ENCODE measurements at regions not wholly inside any gene's neighbourhood (a gene's known extent, or its start where the extent isn't known, plus 50 kb on each side); places are given as distances from the start of the nearest gene placed in this dataset.

DNA sequence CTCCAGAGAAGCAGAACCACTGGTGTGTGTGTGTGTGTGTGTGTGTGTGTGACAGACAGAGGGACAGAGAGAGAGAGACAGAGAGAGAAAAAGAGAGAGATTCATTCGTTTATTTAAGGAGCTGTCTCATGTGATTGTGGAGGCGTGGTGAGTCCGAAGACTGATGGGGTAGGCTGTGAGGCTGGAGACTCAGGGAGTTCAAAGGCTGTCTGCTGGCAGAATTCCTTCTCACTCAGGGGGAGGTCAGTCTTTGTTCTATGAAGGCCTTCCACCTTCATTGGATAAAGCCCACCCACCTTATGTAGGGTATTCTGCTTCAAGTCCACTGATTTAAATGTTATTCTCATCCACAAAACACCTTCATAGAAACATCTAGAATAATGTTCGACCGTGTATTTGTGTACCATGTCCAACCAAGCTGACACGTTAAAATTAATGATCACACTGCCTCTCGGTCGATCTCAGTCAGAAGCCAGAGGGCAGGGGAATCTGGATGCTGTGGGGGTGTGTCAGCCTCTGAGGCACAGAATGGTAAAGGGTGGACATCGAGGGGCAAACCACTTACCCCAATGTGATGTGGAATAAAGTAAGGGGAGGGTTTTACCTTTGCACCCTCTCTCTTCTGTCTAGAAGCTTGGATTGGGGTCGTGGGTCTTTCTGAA is 275.6 kb downstream of the SLC4A3 start:
- no peak for DNase-seq

- DNase-seq, result no peak
Observed at GRCh38 chr2:219905640-219906039, 278.2 kb downstream of the SLC4A3 start.

DNA sequence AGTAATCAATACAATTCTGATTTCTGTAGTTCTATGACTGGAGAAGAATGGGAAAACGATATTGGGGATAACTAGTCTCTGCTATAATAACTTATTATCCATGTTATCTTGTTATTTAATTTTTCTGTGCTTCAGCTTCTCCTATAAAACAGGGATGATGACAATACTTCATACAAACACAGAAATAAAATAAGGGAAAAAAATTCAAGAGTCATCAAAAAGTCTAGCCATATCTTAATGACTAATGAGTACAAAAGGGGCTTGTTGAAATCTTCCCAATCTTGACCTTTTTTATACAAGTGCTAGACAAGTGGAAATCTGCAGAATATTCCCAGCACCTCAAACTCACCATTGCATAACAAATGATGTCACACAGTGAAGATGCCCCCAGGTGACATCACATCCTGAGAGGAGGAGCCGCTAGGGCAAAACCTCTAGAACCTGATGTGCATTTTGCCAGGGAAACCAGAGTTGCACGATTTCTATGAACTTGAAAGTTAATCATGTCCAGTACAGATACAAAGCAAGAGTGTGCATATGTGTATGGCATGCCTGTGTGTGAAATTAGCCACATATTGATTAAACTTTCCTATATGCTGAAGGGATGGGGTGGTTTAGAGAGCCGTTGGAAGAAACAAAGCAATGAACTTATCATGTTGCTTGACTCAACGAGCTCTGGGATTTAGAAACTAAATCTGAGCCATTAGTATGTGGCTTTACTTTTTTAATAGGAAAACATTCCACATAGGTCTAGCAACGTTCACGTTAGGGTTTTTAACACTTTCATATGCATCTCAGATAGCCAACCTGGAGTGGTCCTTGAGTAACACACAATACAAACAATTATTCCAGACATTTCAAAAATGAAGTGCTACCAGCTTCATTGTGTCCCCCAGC is 278.9 kb downstream of the SLC4A3 start:
- peak; percentile 52 for DNase-seq

DNA sequence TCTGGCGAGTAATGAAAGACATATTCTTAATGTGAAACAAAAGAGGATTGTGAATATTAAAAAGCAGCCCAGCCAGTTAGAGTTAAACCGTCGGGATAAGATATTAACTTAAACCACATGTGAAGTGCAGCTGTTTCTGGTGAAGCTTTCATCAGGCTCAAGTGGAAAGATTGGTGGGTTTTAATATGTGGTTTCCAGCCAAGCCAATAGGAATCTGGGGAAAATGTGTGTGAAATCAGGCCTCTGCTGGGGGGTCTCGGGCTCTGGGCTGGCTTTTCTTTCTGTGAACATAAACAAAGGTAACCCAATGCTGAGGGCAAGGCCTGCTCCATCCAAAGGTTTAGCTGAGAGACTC is 279.6 kb downstream of the SLC4A3 start:
- DNase-seq, result peak; percentile 93

DNA sequence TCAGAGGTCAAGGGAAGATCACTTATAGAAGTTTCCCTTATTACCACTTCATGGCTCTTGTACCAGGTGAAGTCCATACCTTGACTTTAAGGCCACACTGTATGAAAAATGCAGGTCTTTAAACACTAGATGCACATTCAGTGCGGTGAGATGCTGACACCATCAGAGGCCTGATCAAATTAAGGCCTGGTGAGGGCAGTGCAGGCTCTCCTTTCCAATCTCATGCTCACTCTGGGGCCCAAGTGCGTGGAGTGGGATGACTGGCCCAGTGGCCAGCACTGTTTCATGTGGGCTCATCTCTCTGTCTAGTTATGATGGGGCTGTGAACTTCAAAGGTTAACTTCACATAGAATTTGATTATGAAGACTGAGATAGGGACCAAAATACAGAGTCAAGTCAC is 281.1 kb downstream of the SLC4A3 start:
- DNase-seq, result no peak

DNA sequence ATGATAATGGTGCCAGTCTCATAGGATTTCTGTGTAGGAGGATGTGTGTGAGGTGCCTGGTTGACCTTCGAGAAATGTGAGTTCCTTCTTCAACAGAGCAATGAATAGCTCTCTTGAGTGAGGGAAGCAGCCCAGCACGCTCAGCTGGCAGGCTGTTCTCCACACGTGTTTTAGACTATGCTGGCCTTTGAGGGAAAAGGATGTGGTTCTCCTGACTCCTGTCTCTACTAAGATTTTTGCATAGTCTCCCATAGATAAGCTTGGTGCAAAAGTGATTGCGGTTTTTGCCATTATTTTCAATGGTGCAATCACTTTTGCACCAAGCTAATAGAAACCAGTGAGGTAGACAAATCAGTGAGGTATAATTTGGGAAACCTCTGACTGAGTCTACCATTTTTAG is 284.1 kb downstream of the SLC4A3 start:
- no peak for DNase-seq

DNA sequence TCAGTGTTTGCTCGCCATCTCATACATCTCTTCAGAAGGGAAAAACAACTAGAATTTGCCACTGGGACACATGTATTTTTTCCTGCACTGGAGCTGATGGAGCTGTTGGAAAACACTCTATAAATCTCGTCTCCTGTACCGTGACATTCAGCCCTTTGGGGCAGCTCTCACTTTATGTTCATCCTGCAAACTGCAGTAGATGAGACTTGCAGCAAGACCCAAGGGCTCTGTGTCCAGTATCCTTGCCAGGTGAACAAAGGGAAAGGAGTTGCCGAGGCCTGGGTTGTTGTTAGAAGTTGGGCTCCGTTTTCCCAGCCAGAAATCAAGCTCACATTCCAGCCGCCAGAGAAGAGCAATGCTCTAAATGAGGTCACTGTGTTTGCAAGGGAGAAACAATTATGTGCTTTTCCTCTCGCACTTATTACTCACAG is 285.1 kb downstream of the SLC4A3 start:
- DNase-seq, result peak; percentile 91

- DNase-seq, result no peak
Observed at GRCh38 chr2:219914577-219914976, 287.1 kb downstream of the SLC4A3 start.

GRCh38 chr2:219916281-219916680 is 288.9 kb downstream of the SLC4A3 start:
- no peak for DNase-seq

GRCh38 chr2:219916726-219917440 is 289.5 kb downstream of the SLC4A3 start:
- peak; percentile 47 for DNase-seq

GRCh38 chr2:219918254-219918653 is 290.8 kb downstream of the SLC4A3 start:
- peak; percentile 75 for DNase-seq

DNA sequence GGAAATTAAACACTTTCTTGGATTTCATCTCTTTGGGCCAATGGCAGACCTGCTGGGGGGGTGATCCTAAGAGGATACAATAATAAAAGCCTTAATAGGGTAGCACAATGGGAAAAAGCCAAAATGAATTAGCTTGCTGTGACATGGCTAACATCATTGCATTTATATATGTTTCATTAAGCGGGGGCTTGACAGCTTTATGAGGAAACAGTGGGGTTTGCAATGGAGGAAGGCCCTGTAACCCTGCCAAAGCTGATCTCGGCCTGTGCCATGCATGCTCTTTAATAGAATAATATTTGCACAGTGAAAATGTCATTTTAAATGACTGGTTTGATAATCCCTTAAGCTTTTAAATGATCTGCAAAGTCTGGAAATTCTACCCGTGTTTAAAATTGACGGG is 291.5 kb downstream of the SLC4A3 start:
- DNase-seq, result peak; percentile 25

- DNase-seq, result no peak
Observed at GRCh38 chr2:219919506-219919905, 292.1 kb downstream of the SLC4A3 start.

- DNase-seq, result no peak
Observed at GRCh38 chr2:219929835-219930234, 302.4 kb downstream of the SLC4A3 start.

DNA sequence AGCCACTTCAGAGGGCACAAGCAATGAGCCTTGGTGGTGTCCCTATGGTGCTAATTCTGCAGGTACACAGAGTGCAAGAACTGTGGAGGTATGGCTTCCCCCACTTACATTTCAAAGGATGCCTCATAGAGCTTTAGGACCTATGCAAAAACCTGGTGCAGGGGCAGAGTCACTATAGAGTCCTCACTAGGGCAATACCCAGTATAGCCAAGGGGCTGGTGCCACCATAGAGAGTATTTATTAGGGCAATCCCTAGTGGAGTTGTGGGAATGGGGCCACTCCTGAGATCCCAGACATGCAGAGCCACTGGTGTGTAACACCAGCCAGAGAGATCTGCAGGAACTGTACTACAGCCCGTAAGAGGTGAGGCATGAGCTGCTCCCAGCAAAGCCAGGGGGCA is 312.2 kb downstream of the SLC4A3 start:
- DNase-seq, result no peak

DNA sequence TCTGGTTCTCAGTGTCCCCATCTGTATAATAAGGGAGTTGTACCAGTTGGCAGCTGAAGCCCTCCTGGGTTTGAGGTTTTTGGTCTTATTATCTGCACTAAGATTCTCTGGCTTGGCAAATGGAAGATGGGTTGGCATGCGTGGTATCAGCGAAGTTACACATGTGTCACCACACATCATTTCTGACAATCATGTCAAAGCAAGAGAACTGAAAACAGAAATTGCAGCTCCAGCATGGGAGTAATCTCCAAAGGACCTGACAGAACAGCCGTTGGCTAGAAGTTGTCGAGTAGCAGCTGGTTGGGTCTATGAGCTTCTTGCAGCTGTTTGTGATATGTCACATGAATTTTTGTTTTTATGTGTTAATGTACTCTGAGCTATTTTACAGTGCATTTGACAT is 317.4 kb downstream of the SLC4A3 start:
- DNase-seq, result peak; percentile 94

DNA sequence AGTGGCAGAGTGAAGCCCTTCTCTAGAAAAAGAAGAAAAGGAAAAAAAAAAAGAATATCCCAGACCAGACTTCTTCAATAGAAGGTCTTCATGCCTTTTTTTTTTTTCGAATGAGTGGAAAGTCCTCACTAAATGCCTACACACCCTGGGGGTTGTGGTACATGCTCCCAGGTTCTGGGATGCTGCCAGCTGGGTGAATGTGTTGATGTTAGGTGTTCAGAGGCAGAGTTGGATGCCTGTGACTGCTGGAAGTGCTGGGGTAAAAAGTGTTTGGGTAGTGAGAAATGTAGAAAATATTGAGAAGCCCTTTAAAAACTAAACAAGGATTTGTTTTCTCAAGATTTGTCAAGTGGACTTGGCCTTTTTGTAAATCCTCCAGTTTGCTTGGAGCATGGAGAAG is 318.6 kb downstream of the SLC4A3 start:
- no peak for DNase-seq

- DNase-seq, result no peak
Observed at GRCh38 chr2:219946529-219946928, 319.1 kb downstream of the SLC4A3 start.

GRCh38 chr2:219947575-219947974 is 320.1 kb downstream of the SLC4A3 start:
- no peak for DNase-seq

GRCh38 chr2:219949053-219949452 is 321.6 kb downstream of the SLC4A3 start:
- DNase-seq, result no peak

GRCh38 chr2:219951099-219951498 is 323.7 kb downstream of the SLC4A3 start:
- DNase-seq, result peak; percentile 25

DNA sequence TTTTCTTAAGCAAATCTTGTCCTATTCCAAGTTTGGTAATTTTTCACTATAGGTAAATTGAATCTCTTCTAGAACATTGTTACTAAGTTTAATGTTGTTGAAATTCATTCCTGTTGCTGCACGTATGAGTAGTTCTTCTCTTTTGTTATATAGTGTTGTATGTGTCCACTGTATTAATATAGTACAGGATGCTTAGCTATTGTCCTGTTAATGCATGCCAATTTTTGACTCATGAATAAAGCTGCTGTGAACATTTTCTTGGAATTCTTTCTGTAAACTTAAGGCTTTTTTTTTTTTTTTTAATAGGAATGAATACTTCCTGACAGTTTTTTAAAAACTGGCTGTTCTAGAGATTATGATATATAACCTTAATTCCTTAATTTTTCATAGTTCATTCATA is 326.9 kb downstream of the SLC4A3 start:
- DNase-seq, result peak; percentile 41

DNA sequence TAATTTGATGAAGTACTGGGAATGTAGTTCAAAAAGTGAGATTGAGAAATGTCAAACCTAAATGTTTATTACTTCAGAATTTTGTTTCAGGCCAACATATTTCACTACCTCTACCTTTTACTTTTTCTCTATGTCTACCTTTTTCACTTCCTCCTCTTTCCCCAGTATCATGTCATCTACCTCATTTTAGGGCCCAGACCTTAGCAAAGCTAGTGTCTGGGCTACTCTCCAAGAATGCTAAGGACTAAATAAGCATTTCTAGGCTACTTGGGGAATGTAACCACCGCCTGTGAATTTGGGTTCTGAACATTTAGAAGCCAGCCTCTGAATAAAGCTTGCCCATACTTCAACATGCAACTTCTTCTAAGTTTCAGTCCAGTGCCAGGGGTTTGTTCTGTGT is 330.4 kb downstream of the SLC4A3 start:
- DNase-seq, result no peak
